ENCODE measurements at regions not wholly inside any gene's neighbourhood (a gene's known extent, or its start where the extent isn't known, plus 50 kb on each side); places are given as distances from the start of the nearest gene placed in this dataset.

DNA sequence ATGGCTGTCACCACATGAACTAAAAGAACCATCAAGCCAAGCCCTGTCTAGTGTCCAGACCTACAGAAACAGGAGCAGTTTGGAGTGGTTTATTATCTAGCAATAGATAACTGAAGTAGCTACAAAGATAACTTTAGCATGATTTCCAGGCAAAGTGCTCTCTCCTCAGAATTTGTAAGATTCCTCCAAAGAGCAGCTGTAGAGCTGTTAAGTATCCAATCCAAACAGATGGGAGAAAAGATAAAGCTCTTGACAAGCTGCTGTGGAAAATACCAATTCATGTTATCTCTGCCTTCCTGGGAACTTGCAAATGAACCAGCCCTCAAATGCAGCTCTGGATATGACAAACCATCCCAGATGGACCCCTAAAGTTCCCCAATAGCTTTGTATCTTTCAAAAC lies 78.9 kb upstream of the RESF1 start:
- H3K4me2 ChIP-seq (ENCODE audit: insufficient read depth, low read length), result no peak overlapping the region
- DNase-seq, result no peak
- H3K4me3 ChIP-seq (ENCODE audit: low read depth in 1 of 2, low read length in 2 of 2), result no peak overlapping the region
- no peak for ATAC-seq (ENCODE audit: insufficient read depth, low read depth)
- TF ChIP-seq, protein P1, sequence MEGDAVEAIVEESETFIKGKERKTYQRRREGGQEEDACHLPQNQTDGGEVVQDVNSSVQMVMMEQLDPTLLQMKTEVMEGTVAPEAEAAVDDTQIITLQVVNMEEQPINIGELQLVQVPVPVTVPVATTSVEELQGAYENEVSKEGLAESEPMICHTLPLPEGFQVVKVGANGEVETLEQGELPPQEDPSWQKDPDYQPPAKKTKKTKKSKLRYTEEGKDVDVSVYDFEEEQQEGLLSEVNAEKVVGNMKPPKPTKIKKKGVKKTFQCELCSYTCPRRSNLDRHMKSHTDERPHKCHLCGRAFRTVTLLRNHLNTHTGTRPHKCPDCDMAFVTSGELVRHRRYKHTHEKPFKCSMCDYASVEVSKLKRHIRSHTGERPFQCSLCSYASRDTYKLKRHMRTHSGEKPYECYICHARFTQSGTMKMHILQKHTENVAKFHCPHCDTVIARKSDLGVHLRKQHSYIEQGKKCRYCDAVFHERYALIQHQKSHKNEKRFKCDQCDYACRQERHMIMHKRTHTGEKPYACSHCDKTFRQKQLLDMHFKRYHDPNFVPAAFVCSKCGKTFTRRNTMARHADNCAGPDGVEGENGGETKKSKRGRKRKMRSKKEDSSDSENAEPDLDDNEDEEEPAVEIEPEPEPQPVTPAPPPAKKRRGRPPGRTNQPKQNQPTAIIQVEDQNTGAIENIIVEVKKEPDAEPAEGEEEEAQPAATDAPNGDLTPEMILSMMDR (IDR thresholded peaks at IDR 0.05; ENCODE audit: borderline replicate concordance, extremely low read depth, low read length, poor library complexity, severe bottlenecking), result no peak
- TF ChIP-seq EZH2 (IDR thresholded peaks at IDR 0.05; ENCODE audit: borderline replicate concordance, low read depth, low read length, severe bottlenecking), result no peak
- H3K36me3 ChIP-seq (ENCODE audit: insufficient read depth, low read length), result no peaks in the 10 kb centered on the region
- H3K79me2 ChIP-seq (ENCODE audit: insufficient read depth, low read length), result no peaks in the 10 kb centered on the region
- peaks cover 6% of the 10 kb centered on the region for H3K9me3 ChIP-seq (ENCODE audit: insufficient read depth, low read length, severe bottlenecking)
- H3K27ac ChIP-seq (ENCODE audit: low read length), result peak overlapping the region; percentile 20; the same call in 1 of the 2 replicates
- no peaks in the 10 kb centered on the region for H3K27me3 ChIP-seq (ENCODE audit: insufficient read depth, low read length, poor library complexity)
- H4K20me1 ChIP-seq (ENCODE audit: insufficient read depth, low read length), result no peaks in the 10 kb centered on the region
- H3K9ac ChIP-seq (ENCODE audit: low read depth, low read length), result no peak overlapping the region
- H3K4me1 ChIP-seq (ENCODE audit: insufficient read depth, low read length), result peaks cover 26% of the 10 kb centered on the region
- H2AFZ ChIP-seq (ENCODE audit: low read depth, low read length), result peak overlapping the region; percentile 20; the same call in 1 of the 2 replicates

DNA sequence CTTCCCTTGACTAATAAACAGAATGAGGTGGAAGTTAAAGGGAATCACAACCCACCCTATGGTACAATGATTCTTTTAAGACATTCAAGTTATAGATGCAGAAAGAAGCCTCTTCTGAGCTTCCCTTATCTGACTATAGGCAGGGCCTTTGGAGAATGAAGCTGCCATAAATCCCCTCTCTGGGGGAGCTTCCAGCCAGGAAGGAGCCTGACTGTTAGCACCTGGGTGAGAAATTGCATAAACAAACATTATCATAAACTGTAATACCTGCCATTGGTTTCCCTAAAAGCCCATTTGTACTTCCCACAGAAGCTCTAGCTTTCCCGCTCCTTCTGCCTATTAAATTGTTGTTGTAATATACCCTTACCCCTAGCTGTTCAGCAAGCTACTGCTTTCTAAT lies 81.3 kb upstream of the RESF1 start:
- no peaks in the 10 kb centered on the region for H4K20me1 ChIP-seq (ENCODE audit: insufficient read depth, low read length)
- H3K27me3 ChIP-seq (ENCODE audit: insufficient read depth, low read length, poor library complexity), result no peaks in the 10 kb centered on the region
- H3K9ac ChIP-seq (ENCODE audit: low read depth, low read length), result no peak overlapping the region; the same call in 1 of the 2 replicates
- DNase-seq (no peak), ATAC-seq (ENCODE audit: insufficient read depth, low read depth) (no peak)
- H2AFZ ChIP-seq (ENCODE audit: low read depth, low read length), result peak overlapping the region; percentile 49; the same call in 1 of the 2 replicates
- H3K27ac ChIP-seq (ENCODE audit: low read length), result peak overlapping the region; percentile 46
- no peak overlapping the region for H3K4me3 ChIP-seq (ENCODE audit: low read depth in 1 of 2, low read length in 2 of 2)
- H3K4me2 ChIP-seq (ENCODE audit: insufficient read depth, low read length), result no peak overlapping the region
- H3K79me2 ChIP-seq (ENCODE audit: insufficient read depth, low read length), result no peaks in the 10 kb centered on the region
- TF ChIP-seq EZH2 (IDR thresholded peaks at IDR 0.05; ENCODE audit: borderline replicate concordance, low read depth, low read length, severe bottlenecking), result no peak
- TF ChIP-seq, protein P1 (IDR thresholded peaks at IDR 0.05; ENCODE audit: borderline replicate concordance, extremely low read depth, low read length, poor library complexity, severe bottlenecking), result no peak
- H3K36me3 ChIP-seq (ENCODE audit: insufficient read depth, low read length), result no peaks in the 10 kb centered on the region
- H3K9me3 ChIP-seq (ENCODE audit: insufficient read depth, low read length, severe bottlenecking), result no peaks in the 10 kb centered on the region
- H3K4me1 ChIP-seq (ENCODE audit: insufficient read depth, low read length), result peaks cover 40% of the 10 kb centered on the region

DNA sequence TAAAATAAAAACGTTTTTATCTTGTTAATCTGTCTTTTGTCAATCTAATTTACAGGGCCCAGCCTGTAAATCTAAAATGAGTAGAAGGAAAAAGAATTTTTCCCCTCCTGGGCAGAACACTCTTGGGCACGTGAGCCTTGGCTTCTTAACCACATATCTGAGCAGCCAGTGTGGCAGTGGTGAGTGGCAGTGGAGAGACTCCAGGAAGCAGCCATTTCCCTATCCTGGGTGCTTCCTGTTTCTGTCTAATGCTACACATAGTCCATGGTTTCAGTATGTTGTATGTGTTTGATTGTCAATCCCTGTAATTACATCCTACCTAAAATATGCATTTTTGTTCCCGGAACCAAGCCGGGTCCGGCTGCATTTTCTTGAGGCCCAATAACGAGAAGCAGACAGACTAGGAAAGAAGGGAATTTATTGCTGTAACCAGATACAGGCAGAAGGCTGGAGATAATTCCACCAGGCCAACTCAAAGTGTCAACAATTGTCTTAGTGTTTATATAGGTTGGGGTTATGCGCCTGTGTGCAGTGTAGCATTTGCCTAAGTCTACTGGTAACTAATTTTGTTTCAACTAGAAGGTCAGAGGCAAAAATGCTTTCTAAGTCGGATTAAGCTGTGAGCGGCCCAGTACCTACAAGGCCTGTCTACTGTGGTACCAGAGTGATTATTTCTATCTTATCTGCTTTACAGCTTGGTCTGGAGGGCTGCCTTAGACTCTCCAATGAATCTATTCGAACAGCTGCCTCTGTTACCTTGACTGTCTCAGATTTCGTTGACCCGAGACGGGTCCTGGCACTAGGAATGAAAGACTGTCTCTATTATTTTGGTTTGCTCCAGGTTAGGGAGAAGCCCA lies 82.4 kb upstream of the RESF1 start:
- no peak overlapping the region for H3K9ac ChIP-seq (ENCODE audit: low read depth, low read length)
- peak overlapping the region; percentile 68 for H3K27ac ChIP-seq (ENCODE audit: low read length)
- H4K20me1 ChIP-seq (ENCODE audit: insufficient read depth, low read length), result no peaks in the 10 kb centered on the region
- peaks cover 2% of the 10 kb centered on the region for H3K9me3 ChIP-seq (ENCODE audit: insufficient read depth, low read length, severe bottlenecking)
- H2AFZ ChIP-seq (ENCODE audit: low read depth, low read length), result peak overlapping the region; percentile 42
- no peaks in the 10 kb centered on the region for H3K36me3 ChIP-seq (ENCODE audit: insufficient read depth, low read length)
- TF ChIP-seq, protein P1 (IDR thresholded peaks at IDR 0.05; ENCODE audit: borderline replicate concordance, extremely low read depth, low read length, poor library complexity, severe bottlenecking), result no peak
- no peak for TF ChIP-seq EZH2 (IDR thresholded peaks at IDR 0.05; ENCODE audit: borderline replicate concordance, low read depth, low read length, severe bottlenecking)
- peaks cover 40% of the 10 kb centered on the region for H3K4me1 ChIP-seq (ENCODE audit: insufficient read depth, low read length)
- no peak overlapping the region for H3K4me2 ChIP-seq (ENCODE audit: insufficient read depth, low read length)
- ATAC-seq (ENCODE audit: insufficient read depth, low read depth), result peak; percentile 74
- H3K27me3 ChIP-seq (ENCODE audit: insufficient read depth, low read length, poor library complexity), result no peaks in the 10 kb centered on the region
- H3K79me2 ChIP-seq (ENCODE audit: insufficient read depth, low read length), result no peaks in the 10 kb centered on the region
- peak; percentile 71 for DNase-seq
- H3K4me3 ChIP-seq (ENCODE audit: low read depth in 1 of 2, low read length in 2 of 2), result no peak overlapping the region

Measured in DND-41 (cell line).